ENCODE measurements at regions not wholly inside any gene's neighbourhood (a gene's known extent, or its start where the extent isn't known, plus 50 kb on each side); places are given as distances from the start of the nearest gene placed in this dataset.

- DNase-seq = no peak
Observed at GRCh38 chr2:191614759-191615158, 63.2 kb upstream of the NABP1 start.

GRCh38 chr2:191615596-191615995, 62.3 kb upstream of the NABP1 start:
- no peak for DNase-seq

- DNase-seq = no peak
Observed at GRCh38 chr2:191617575-191617974, 60.4 kb upstream of the NABP1 start.

GRCh38 chr2:191618046-191618780, 59.7 kb upstream of the NABP1 start:
- no peak for DNase-seq

- peak; percentile 39 for DNase-seq
Observed at GRCh38 chr2:191618786-191619185, 59.1 kb upstream of the NABP1 start.

- DNase-seq = peak; percentile 65
Observed at GRCh38 chr2:191620144-191620543, 57.8 kb upstream of the NABP1 start.

GRCh38 chr2:191622374-191623320, 55.3 kb upstream of the NABP1 start:
- DNase-seq = no peak

GRCh38 chr2:191625016-191625415, 52.9 kb upstream of the NABP1 start:
- DNase-seq = peak; percentile 45

GRCh38 chr2:191625446-191625845, 52.5 kb upstream of the NABP1 start:
- DNase-seq = no peak

- DNase-seq = peak; percentile 88
Observed at GRCh38 chr2:191626497-191627151, 51.3 kb upstream of the NABP1 start.

- no peak for DNase-seq
Observed at GRCh38 chr2:191627518-191627917, 50.4 kb upstream of the NABP1 start.

Data from fibroblast of skin of right biceps (primary cell).